ENCODE measurements at regions not wholly inside any gene's neighbourhood (a gene's known extent, or its start where the extent isn't known, plus 50 kb on each side); places are given as distances from the start of the nearest gene placed in this dataset.

GRCh38 chr1:199859491-199859933 is 168.0 kb upstream of the NR5A2 start:
- no peak overlapping the region for H3K27ac ChIP-seq (ENCODE audit: insufficient read depth, low read depth, low read length, poor library complexity, severe bottlenecking)
- H3K36me3 ChIP-seq (ENCODE audit: control insufficient read depth, insufficient read depth, low read length) = no peaks in the 10 kb centered on the region
- no peak overlapping the region for H3K4me3 ChIP-seq (ENCODE audit: insufficient read depth, low read depth, low read length)
- WGBS, 2 experiments = 94 to 97% methylated on average over 3 of the region's 3 CpGs
- H3K27me3 ChIP-seq (ENCODE audit: control insufficient read depth, insufficient read depth, low read length, poor library complexity, severe bottlenecking) = no peaks in the 10 kb centered on the region
- no peaks in the 10 kb centered on the region for H3K9me3 ChIP-seq (ENCODE audit: control insufficient read depth, low read length)
- H3K4me1 ChIP-seq (ENCODE audit: control insufficient read depth, insufficient read depth, low read length) = no peaks in the 10 kb centered on the region

- Histone ChIP-seq H3K27ac (ENCODE audit: insufficient read depth, low read depth, low read length, poor library complexity, severe bottlenecking) (no peak overlapping the region), H3K36me3 (ENCODE audit: control insufficient read depth, insufficient read depth, low read length) (no peaks in the 10 kb centered on the region), H3K9me3 (ENCODE audit: control insufficient read depth, low read length) (no peaks in the 10 kb centered on the region), H3K27me3 (ENCODE audit: control insufficient read depth, insufficient read depth, low read length, poor library complexity, severe bottlenecking) (no peaks in the 10 kb centered on the region), H3K4me3 (ENCODE audit: insufficient read depth, low read depth, low read length) (no peak overlapping the region), H3K4me1 (ENCODE audit: control insufficient read depth, insufficient read depth, low read length) (no peaks in the 10 kb centered on the region)
- 89 to 93% methylated on average over 3 of the region's 3 CpGs for WGBS, 2 experiments
Observed at GRCh38 chr1:199861020-199861795, 166.3 kb upstream of the NR5A2 start.

DNA sequence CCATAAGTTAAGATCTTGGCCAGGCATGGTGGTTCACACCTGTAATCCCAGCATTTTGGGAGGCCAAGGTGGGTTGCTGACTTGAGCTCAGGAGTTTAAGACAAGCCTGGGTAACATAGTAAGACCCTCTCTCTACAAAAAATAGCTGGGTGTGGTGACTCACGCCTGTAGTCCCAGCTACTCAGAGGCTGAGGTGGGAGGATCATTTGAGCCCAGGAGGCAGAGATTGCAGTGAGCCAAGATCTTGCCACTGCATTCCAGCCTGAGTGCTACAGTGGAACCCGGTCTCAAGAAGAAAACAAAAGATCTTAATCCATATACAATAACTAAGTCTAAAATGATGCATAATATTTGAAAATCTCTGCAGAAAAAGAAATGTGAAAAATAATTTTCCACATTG is 165.5 kb upstream of the NR5A2 start:
- Histone ChIP-seq H3K27ac (ENCODE audit: insufficient read depth, low read depth, low read length, poor library complexity, severe bottlenecking) (no peak overlapping the region), H3K4me1 (ENCODE audit: control insufficient read depth, insufficient read depth, low read length) (no peaks in the 10 kb centered on the region), H3K36me3 (ENCODE audit: control insufficient read depth, insufficient read depth, low read length) (no peaks in the 10 kb centered on the region), H3K9me3 (ENCODE audit: control insufficient read depth, low read length) (no peaks in the 10 kb centered on the region), H3K4me3 (ENCODE audit: insufficient read depth, low read depth, low read length) (no peak overlapping the region), H3K27me3 (ENCODE audit: control insufficient read depth, insufficient read depth, low read length, poor library complexity, severe bottlenecking) (no peaks in the 10 kb centered on the region)
- 95% methylated on average over 1 to 2 of the region's 2 CpGs for WGBS, 2 experiments

DNA sequence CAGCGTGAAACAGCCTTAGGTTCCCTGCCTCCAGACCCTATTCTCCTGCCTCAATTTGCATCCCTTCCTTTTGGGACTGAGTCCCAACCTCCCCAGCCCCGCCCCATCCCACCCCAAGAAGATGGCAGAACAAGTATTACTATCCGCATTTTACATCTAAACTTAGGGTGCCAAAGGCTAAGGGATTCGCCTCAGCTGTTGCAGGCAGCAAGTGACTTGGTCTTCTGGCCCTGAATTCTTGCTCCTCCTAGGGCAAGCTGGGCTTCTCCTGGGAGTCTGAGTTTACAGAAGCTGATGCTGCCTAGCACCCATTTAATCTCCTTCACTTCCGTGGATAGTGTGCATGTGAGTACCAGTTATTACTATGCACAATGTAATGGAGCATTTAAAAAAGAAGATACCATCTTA is 161.3 kb upstream of the NR5A2 start:
- Histone ChIP-seq H3K36me3 (ENCODE audit: control insufficient read depth, insufficient read depth, low read length) (no peaks in the 10 kb centered on the region), H3K9me3 (ENCODE audit: control insufficient read depth, low read length) (no peaks in the 10 kb centered on the region), H3K4me3 (ENCODE audit: insufficient read depth, low read depth, low read length) (no peak overlapping the region), H3K27ac (ENCODE audit: insufficient read depth, low read depth, low read length, poor library complexity, severe bottlenecking) (no peak overlapping the region), H3K4me1 (ENCODE audit: control insufficient read depth, insufficient read depth, low read length) (no peaks in the 10 kb centered on the region), H3K27me3 (ENCODE audit: control insufficient read depth, insufficient read depth, low read length, poor library complexity, severe bottlenecking) (no peaks in the 10 kb centered on the region)
- WGBS, 2 experiments = 27 to 32% methylated on average over 5 of the region's 5 CpGs

DNA sequence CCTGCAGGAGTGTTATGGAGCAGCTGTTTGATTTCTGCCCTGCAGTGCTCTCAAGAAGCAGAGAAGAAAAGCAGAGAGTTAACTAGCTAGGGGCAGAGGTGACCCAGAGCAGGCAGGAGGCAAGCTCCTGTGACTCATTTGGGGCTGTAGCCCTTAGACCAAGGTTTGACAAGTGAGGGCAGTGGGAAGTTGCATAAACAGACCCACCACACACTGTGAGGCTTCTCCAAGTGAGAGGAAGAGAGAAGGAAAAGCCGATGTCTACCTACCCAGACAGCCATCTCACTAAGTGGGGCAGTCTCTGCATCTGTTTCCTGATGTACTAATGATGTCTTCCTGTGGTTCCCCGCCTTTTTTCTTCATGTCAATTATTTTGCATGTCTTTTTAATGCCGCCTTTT is 159.9 kb upstream of the NR5A2 start:
- no peaks in the 10 kb centered on the region for H3K27me3 ChIP-seq (ENCODE audit: control insufficient read depth, insufficient read depth, low read length, poor library complexity, severe bottlenecking)
- no peak overlapping the region for H3K27ac ChIP-seq (ENCODE audit: insufficient read depth, low read depth, low read length, poor library complexity, severe bottlenecking)
- H3K9me3 ChIP-seq (ENCODE audit: control insufficient read depth, low read length) = no peaks in the 10 kb centered on the region
- H3K36me3 ChIP-seq (ENCODE audit: control insufficient read depth, insufficient read depth, low read length) = no peaks in the 10 kb centered on the region
- H3K4me3 ChIP-seq (ENCODE audit: insufficient read depth, low read depth, low read length) = no peak overlapping the region
- WGBS, 2 experiments = 79 to 81% methylated on average over 2 to 3 of the region's 3 CpGs
- no peaks in the 10 kb centered on the region for H3K4me1 ChIP-seq (ENCODE audit: control insufficient read depth, insufficient read depth, low read length)

- no peak overlapping the region for H3K27ac ChIP-seq (ENCODE audit: insufficient read depth, low read depth, low read length, poor library complexity, severe bottlenecking)
- no peaks in the 10 kb centered on the region for H3K27me3 ChIP-seq (ENCODE audit: control insufficient read depth, insufficient read depth, low read length, poor library complexity, severe bottlenecking)
- no peaks in the 10 kb centered on the region for H3K9me3 ChIP-seq (ENCODE audit: control insufficient read depth, low read length)
- no peak overlapping the region for H3K4me3 ChIP-seq (ENCODE audit: insufficient read depth, low read depth, low read length)
- H3K36me3 ChIP-seq (ENCODE audit: control insufficient read depth, insufficient read depth, low read length) = no peaks in the 10 kb centered on the region
- H3K4me1 ChIP-seq (ENCODE audit: control insufficient read depth, insufficient read depth, low read length) = no peaks in the 10 kb centered on the region
- WGBS, 2 experiments = 85 to 92% methylated on average over 3 of the region's 3 CpGs
Observed at GRCh38 chr1:199868777-199869176, 158.7 kb upstream of the NR5A2 start.

GRCh38 chr1:199875337-199875736 is 152.2 kb upstream of the NR5A2 start:
- 89 to 90% methylated on average over 2 of the region's 3 CpGs for WGBS, 2 experiments
- H3K4me3 ChIP-seq (ENCODE audit: insufficient read depth, low read depth, low read length) = no peak overlapping the region

GRCh38 chr1:199875856-199876255 is 151.7 kb upstream of the NR5A2 start:
- no peak overlapping the region for H3K27ac ChIP-seq (ENCODE audit: insufficient read depth, low read depth, low read length, poor library complexity, severe bottlenecking)
- H3K9me3 ChIP-seq (ENCODE audit: control insufficient read depth, low read length) = no peaks in the 10 kb centered on the region
- no peaks in the 10 kb centered on the region for H3K4me1 ChIP-seq (ENCODE audit: control insufficient read depth, insufficient read depth, low read length)
- no peak overlapping the region for H3K4me3 ChIP-seq (ENCODE audit: insufficient read depth, low read depth, low read length)
- no peaks in the 10 kb centered on the region for H3K27me3 ChIP-seq (ENCODE audit: control insufficient read depth, insufficient read depth, low read length, poor library complexity, severe bottlenecking)
- H3K36me3 ChIP-seq (ENCODE audit: control insufficient read depth, insufficient read depth, low read length) = no peaks in the 10 kb centered on the region
- 91 to 94% methylated on average over 6 of the region's 6 CpGs for WGBS, 2 experiments

More at GRCh38 chr1:199875337-199875736, 152.2 kb upstream of the NR5A2 start:
- no peaks in the 10 kb centered on the region for H3K27me3 ChIP-seq (ENCODE audit: control insufficient read depth, insufficient read depth, low read length, poor library complexity, severe bottlenecking)
- no peaks in the 10 kb centered on the region for H3K4me1 ChIP-seq (ENCODE audit: control insufficient read depth, insufficient read depth, low read length)
- no peaks in the 10 kb centered on the region for H3K9me3 ChIP-seq (ENCODE audit: control insufficient read depth, low read length)
- no peaks in the 10 kb centered on the region for H3K36me3 ChIP-seq (ENCODE audit: control insufficient read depth, insufficient read depth, low read length)
- no peak overlapping the region for H3K27ac ChIP-seq (ENCODE audit: insufficient read depth, low read depth, low read length, poor library complexity, severe bottlenecking)

DNA sequence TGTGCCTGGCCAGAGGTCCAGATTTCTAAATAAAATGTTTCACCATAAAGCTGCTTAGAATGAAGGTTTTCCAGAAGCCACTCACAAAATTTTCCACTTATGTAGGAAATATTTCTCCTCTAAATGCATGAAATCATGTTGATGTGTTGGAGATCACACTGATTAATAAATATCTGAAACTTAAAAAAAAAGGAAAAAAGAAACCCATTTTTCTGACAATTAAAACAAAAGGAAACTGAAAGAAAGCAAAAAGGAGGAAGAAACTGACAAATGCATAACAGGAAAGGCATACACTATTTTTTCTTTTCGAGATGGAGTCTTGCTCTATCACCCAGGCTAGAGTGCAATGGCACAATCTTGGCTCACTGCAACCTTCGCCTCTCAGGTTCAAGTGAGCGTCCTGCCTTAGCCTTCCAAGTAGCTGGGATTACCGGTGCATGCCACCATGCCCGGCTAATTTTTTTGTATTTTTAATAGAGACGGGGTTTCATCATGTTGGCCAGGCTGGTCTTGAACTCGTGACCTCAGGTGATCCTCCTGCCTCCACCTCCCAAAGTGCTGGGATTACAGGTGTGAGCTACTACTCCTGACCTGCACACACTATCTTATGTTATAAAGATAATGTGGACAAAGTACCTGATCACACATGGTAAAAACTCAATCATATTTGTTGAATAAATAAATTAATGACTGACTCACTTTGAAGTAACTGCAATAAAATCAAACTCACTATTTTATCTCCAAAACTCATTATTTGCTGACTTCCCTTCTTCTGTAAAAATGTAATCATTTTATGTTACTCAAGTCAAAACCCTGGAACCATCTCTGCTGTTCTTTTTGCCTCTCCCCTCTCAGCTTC is 149.8 kb upstream of the NR5A2 start:
- H3K4me3 ChIP-seq (ENCODE audit: insufficient read depth, low read depth, low read length) = no peak overlapping the region
- no peaks in the 10 kb centered on the region for H3K9me3 ChIP-seq (ENCODE audit: control insufficient read depth, low read length)
- 95 to 98% methylated on average over 7 of the region's 7 CpGs for WGBS, 2 experiments
- no peak overlapping the region for H3K27ac ChIP-seq (ENCODE audit: insufficient read depth, low read depth, low read length, poor library complexity, severe bottlenecking)
- no peaks in the 10 kb centered on the region for H3K27me3 ChIP-seq (ENCODE audit: control insufficient read depth, insufficient read depth, low read length, poor library complexity, severe bottlenecking)
- H3K36me3 ChIP-seq (ENCODE audit: control insufficient read depth, insufficient read depth, low read length) = no peaks in the 10 kb centered on the region
- H3K4me1 ChIP-seq (ENCODE audit: control insufficient read depth, insufficient read depth, low read length) = no peaks in the 10 kb centered on the region

GRCh38 chr1:199878823-199879222 is 148.7 kb upstream of the NR5A2 start:
- 75 to 91% methylated on average over 2 to 4 of the region's 4 CpGs for WGBS, 2 experiments
- H3K27me3 ChIP-seq (ENCODE audit: control insufficient read depth, insufficient read depth, low read length, poor library complexity, severe bottlenecking) = no peaks in the 10 kb centered on the region
- no peaks in the 10 kb centered on the region for H3K9me3 ChIP-seq (ENCODE audit: control insufficient read depth, low read length)
- no peaks in the 10 kb centered on the region for H3K4me1 ChIP-seq (ENCODE audit: control insufficient read depth, insufficient read depth, low read length)
- no peak overlapping the region for H3K27ac ChIP-seq (ENCODE audit: insufficient read depth, low read depth, low read length, poor library complexity, severe bottlenecking)
- no peak overlapping the region for H3K4me3 ChIP-seq (ENCODE audit: insufficient read depth, low read depth, low read length)
- H3K36me3 ChIP-seq (ENCODE audit: control insufficient read depth, insufficient read depth, low read length) = no peaks in the 10 kb centered on the region

Data from ectodermal cell (in vitro differentiated cells).